Mammary epithelial cell (primary cell): ENCODE measurements at regions not wholly inside any gene's neighbourhood (a gene's known extent, or its start where the extent isn't known, plus 50 kb on each side); places are given as distances from the start of the nearest gene placed in this dataset.

ENCODE experiments used
- CTCF ChIP-seq, 2 donors: IDR thresholded peaks in 1 of 2; conservative IDR thresholded peaks in 1 of 2; 2 replicates each; pipeline ENCODE4 v1.5.1; 2011 to 2012; ENCODE audit warnings: inconsistent platforms in 2 of 2, low read length in 2 of 2, mild to moderate bottlenecking in 2 of 2, control low read depth in 1 of 2, low read depth in 1 of 2; ENCODE audit not compliant: insufficient read depth in 1 of 2; ENCODE audit errors: extremely low read depth in 1 of 2
- EZH2 ChIP-seq: IDR thresholded peaks from 2 replicates; pipeline ENCODE4 v1.6.1; 2012; ENCODE audit warnings: low read length, inconsistent platforms, borderline replicate concordance

GRCh38 chr7:85516675-85517074 is 329.8 kb upstream of the SEMA3D start:
- TF ChIP-seq CTCF (conservative IDR thresholded peaks at IDR 0.05 in 1 of 2, IDR thresholded peaks at IDR 0.05 in 1 of 2; ENCODE audit: extremely low read depth in 1 of 2, insufficient read depth in 1 of 2, low read depth in 1 of 2, low read length in 2 of 2) (no peak), EZH2 (no peak)
